Bronchial epithelial cell (primary cell): ENCODE measurements at regions not wholly inside any gene's neighbourhood (a gene's known extent, or its start where the extent isn't known, plus 50 kb on each side); places are given as distances from the start of the nearest gene placed in this dataset.

Experiments used
- DNase-seq: peaks from one replicate; pipeline ENCODE4 v3.0.0-alpha.2; 2010; ENCODE audit warnings: low read depth
- FAIRE-seq: peaks from 2 replicates; lab custom pipeline; 2011; peaks lifted over from hg19 to GRCh38; lab: Jason Lieb, UNC
- H3K27me3 ChIP-seq: 2 replicates; pipeline ENCODE4 v1.5.1; 2011; ENCODE audit warnings: low read length; ENCODE audit not compliant: control insufficient read depth, insufficient read depth
- H3K36me3 ChIP-seq: 2 replicates; pipeline ENCODE4 v1.5.1; 2011; ENCODE audit warnings: low read length; ENCODE audit not compliant: control insufficient read depth, insufficient read depth
- H3K4me3 ChIP-seq: 2 replicates; pipeline ENCODE4 v1.5.1; 2011; ENCODE audit warnings: mild to moderate bottlenecking, low read depth, low read length, control low read depth
- CTCF ChIP-seq: IDR thresholded peaks from 2 replicates; pipeline ENCODE4 v1.5.1; 2011; ENCODE audit warnings: mild to moderate bottlenecking, moderate library complexity, low read length, control low read depth, inconsistent platforms; ENCODE audit not compliant: insufficient read depth, severe bottlenecking

GRCh38 chr6:137802408-137803182 lies 64.5 kb upstream of the TNFAIP3 start:
- H3K27me3 ChIP-seq, result no peaks in the 10 kb centered on the region
- no peaks in the 10 kb centered on the region for H3K36me3 ChIP-seq
- no peak overlapping the region for H3K4me3 ChIP-seq
- FAIRE-seq (no peak), DNase-seq (no peak)
- no peak for TF ChIP-seq CTCF

- TF ChIP-seq CTCF, result no peak
- no peak overlapping the region for H3K4me3 ChIP-seq
- no peaks in the 10 kb centered on the region for H3K27me3 ChIP-seq
- DNase-seq, result no peak
- no peaks in the 10 kb centered on the region for H3K36me3 ChIP-seq
- no peak for FAIRE-seq
These were observed 62.4 kb upstream of the TNFAIP3 start for GRCh38 chr6:137804637-137805036.

GRCh38 chr6:137805622-137806021 lies 61.4 kb upstream of the TNFAIP3 start:
- Histone ChIP-seq H3K27me3 (no peaks in the 10 kb centered on the region), H3K36me3 (no peaks in the 10 kb centered on the region), H3K4me3 (no peak overlapping the region)
- no peak for FAIRE-seq
- no peak for TF ChIP-seq CTCF
- DNase-seq, result no peak

GRCh38 chr6:137806914-137807682 lies 60.0 kb upstream of the TNFAIP3 start:
- no peaks in the 10 kb centered on the region for H3K36me3 ChIP-seq
- no peak overlapping the region for H3K4me3 ChIP-seq
- DNase-seq (no peak), FAIRE-seq (no peak)
- no peaks in the 10 kb centered on the region for H3K27me3 ChIP-seq
- TF ChIP-seq CTCF, result no peak

GRCh38 chr6:137808191-137808590 lies 58.9 kb upstream of the TNFAIP3 start:
- no peak for FAIRE-seq
- Histone ChIP-seq H3K4me3 (no peak overlapping the region), H3K36me3 (no peaks in the 10 kb centered on the region), H3K27me3 (no peaks in the 10 kb centered on the region)
- no peak for TF ChIP-seq CTCF
- peak; percentile 98 for DNase-seq
